Karpas-422 (cell line): ENCODE measurements at regions not wholly inside any gene's neighbourhood (a gene's known extent, or its start where the extent isn't known, plus 50 kb on each side); places are given as distances from the start of the nearest gene placed in this dataset.

Experiments
- DNase-seq: peaks from one replicate; pipeline ENCODE4 v3.0.0-alpha.2; 2015
- H2AFZ ChIP-seq: fragments of 200-600 bp; sonication (generic); 2 replicates; pipeline ENCODE4 v1.6.1; 2014; ENCODE audit warnings: antibody characterized with exemption, low read length, mixed read lengths
- H3K27ac ChIP-seq: fragments of 200-600 bp; sonication (generic); 2 replicates; pipeline ENCODE4 v1.5.1; 2014; ENCODE audit warnings: mild to moderate bottlenecking, low read length, moderate library complexity
- H3K27me3 ChIP-seq: fragments of 200-600 bp; sonication (generic); 2 replicates; pipeline ENCODE4 v1.6.1; 2014; ENCODE audit warnings: low read length, mixed read lengths
- H3K36me3 ChIP-seq: fragments of 200-600 bp; sonication (generic); 2 replicates; pipeline ENCODE4 v1.6.1; 2014; ENCODE audit warnings: low read length, mixed read lengths; ENCODE audit not compliant: insufficient read depth
- H3K4me1 ChIP-seq: fragments of 200-600 bp; sonication (generic); 2 replicates; pipeline ENCODE4 v1.6.1; 2014; ENCODE audit warnings: mild to moderate bottlenecking, low read length, mixed read lengths
- H3K4me2 ChIP-seq: fragments of 200-600 bp; sonication (generic); 2 replicates; pipeline ENCODE4 v1.6.1; 2014; ENCODE audit warnings: low read length, low read depth, mild to moderate bottlenecking; ENCODE audit not compliant: poor library complexity, severe bottlenecking
- H3K4me3 ChIP-seq: fragments of 200-600 bp; sonication (generic); 2 replicates; pipeline ENCODE4 v1.5.1; 2014; ENCODE audit warnings: mild to moderate bottlenecking, antibody characterized with exemption, low read length, mixed read lengths
- H3K79me2 ChIP-seq: fragments of 200-600 bp; sonication (generic); 2 replicates; pipeline ENCODE4 v1.6.1; 2014; ENCODE audit warnings: mild to moderate bottlenecking, low read length, mixed read lengths
- H3K9ac ChIP-seq: fragments of 200-600 bp; sonication (generic); 2 replicates; pipeline ENCODE4 v1.6.0; 2014; ENCODE audit warnings: low read length
- H3K9me2 ChIP-seq: fragments of 200-600 bp; sonication (generic), shearing (Covaris generic); replicated peaks from 2 replicates; pipeline ENCODE4 v1.6.0; 2014; ENCODE audit warnings: mild to moderate bottlenecking, low read length, moderate library complexity; ENCODE audit not compliant: insufficient read depth
- H3K9me3 ChIP-seq: fragments of 300-700, 200-600 bp; sonication (generic); 2 replicates; pipeline ENCODE4 v1.6.1; 2014; ENCODE audit warnings: low read length, mixed read lengths
- H4K20me1 ChIP-seq: fragments of 200-600 bp; sonication (generic); 2 replicates; pipeline ENCODE4 v1.6.1; 2014; ENCODE audit warnings: mild to moderate bottlenecking, antibody characterized with exemption, low read length, low read depth; ENCODE audit not compliant: insufficient read depth

GRCh38 chr11:59283311-59283710 lies 70.6 kb upstream of the MPEG1 start:
- Histone ChIP-seq H3K4me3 (peak overlapping the region; percentile 45), H2AFZ (peak overlapping the region; percentile 83; the same call in 1 of the 2 replicates), H3K27ac (peak overlapping the region; percentile 94), H4K20me1 (no peaks in the 10 kb centered on the region), H3K79me2 (no peaks in the 10 kb centered on the region), H3K27me3 (no peaks in the 10 kb centered on the region), H3K9me3 (no peaks in the 10 kb centered on the region), H3K9me2 (no peaks in the 10 kb centered on the region), H3K4me1 (peaks cover 39% of the 10 kb centered on the region), H3K4me2 (peak overlapping the region; percentile 74), H3K9ac (peak overlapping the region; percentile 69), H3K36me3 (no peaks in the 10 kb centered on the region)
- DNase-seq = peak; percentile 46

- H3K9ac ChIP-seq = no peak overlapping the region
- no peaks in the 10 kb centered on the region for H3K27me3 ChIP-seq
- no peaks in the 10 kb centered on the region for H3K9me3 ChIP-seq
- no peak overlapping the region for H3K4me2 ChIP-seq
- no peaks in the 10 kb centered on the region for H3K9me2 ChIP-seq
- no peaks in the 10 kb centered on the region for H4K20me1 ChIP-seq
- H3K4me1 ChIP-seq = peaks cover 50% of the 10 kb centered on the region
- peak overlapping the region; percentile 40; the same call in 1 of the 2 replicates for H3K27ac ChIP-seq
- H3K79me2 ChIP-seq = no peaks in the 10 kb centered on the region
- peak; percentile 51 for DNase-seq
- no peak overlapping the region for H2AFZ ChIP-seq
- no peaks in the 10 kb centered on the region for H3K36me3 ChIP-seq
- no peak overlapping the region for H3K4me3 ChIP-seq
Observed at GRCh38 chr11:59281177-59281576, 68.5 kb upstream of the MPEG1 start.

- Histone ChIP-seq H3K27ac (peak overlapping the region; percentile 97), H3K9me2 (no peaks in the 10 kb centered on the region), H3K4me3 (peak overlapping the region; percentile 31; the same call in 1 of the 2 replicates), H3K9me3 (no peaks in the 10 kb centered on the region), H3K9ac (peak overlapping the region; percentile 70), H3K27me3 (no peaks in the 10 kb centered on the region), H3K4me1 (peaks cover 92% of the 10 kb centered on the region), H3K79me2 (no peaks in the 10 kb centered on the region), H2AFZ (peak overlapping the region; percentile 1; the same call in 1 of the 2 replicates), H3K4me2 (peak overlapping the region; percentile 62), H3K36me3 (no peaks in the 10 kb centered on the region), H4K20me1 (no peaks in the 10 kb centered on the region)
- peak; percentile 94 for DNase-seq
Observed at GRCh38 chr11:59273373-59273841, 60.7 kb upstream of the MPEG1 start.

- Histone ChIP-seq H3K9me2 (no peaks in the 10 kb centered on the region), H3K4me2 (peak overlapping the region; percentile 62), H3K4me1 (peaks cover 98% of the 10 kb centered on the region), H3K27me3 (no peaks in the 10 kb centered on the region), H3K9ac (peak overlapping the region; percentile 70), H3K27ac (peak overlapping the region; percentile 97), H3K4me3 (peak overlapping the region; percentile 31), H3K9me3 (no peaks in the 10 kb centered on the region), H3K79me2 (no peaks in the 10 kb centered on the region), H2AFZ (no peak overlapping the region), H4K20me1 (no peaks in the 10 kb centered on the region), H3K36me3 (no peaks in the 10 kb centered on the region)
- DNase-seq = peak; percentile 45
Observed at GRCh38 chr11:59272771-59273372, 60.1 kb upstream of the MPEG1 start.

GRCh38 chr11:59271811-59272327 lies 59.1 kb upstream of the MPEG1 start:
- peak overlapping the region; percentile 31; the same call in 1 of the 2 replicates for H3K4me3 ChIP-seq

GRCh38 chr11:59271247-59271755 lies 58.6 kb upstream of the MPEG1 start:
- peak; percentile 73 for DNase-seq
- Histone ChIP-seq H3K79me2 (no peaks in the 10 kb centered on the region), H3K4me3 (peak overlapping the region; percentile 31; the same call in 1 of the 2 replicates), H3K36me3 (no peaks in the 10 kb centered on the region), H3K27me3 (no peaks in the 10 kb centered on the region), H3K4me1 (peaks cover 100% of the 10 kb centered on the region), H3K9me2 (no peaks in the 10 kb centered on the region), H2AFZ (no peak overlapping the region), H3K27ac (peak overlapping the region; percentile 97), H3K9ac (peak overlapping the region; percentile 70), H3K4me2 (peak overlapping the region; percentile 62), H3K9me3 (no peaks in the 10 kb centered on the region), H4K20me1 (no peaks in the 10 kb centered on the region)

More at GRCh38 chr11:59271811-59272327, 59.1 kb upstream of the MPEG1 start:
- peaks cover 100% of the 10 kb centered on the region for H3K4me1 ChIP-seq
- H3K36me3 ChIP-seq = no peaks in the 10 kb centered on the region
- H4K20me1 ChIP-seq = no peaks in the 10 kb centered on the region
- H3K27ac ChIP-seq = peak overlapping the region; percentile 97
- no peak overlapping the region for H2AFZ ChIP-seq
- no peaks in the 10 kb centered on the region for H3K9me2 ChIP-seq
- DNase-seq = peak; percentile 79
- H3K4me2 ChIP-seq = peak overlapping the region; percentile 62
- no peaks in the 10 kb centered on the region for H3K27me3 ChIP-seq
- no peaks in the 10 kb centered on the region for H3K9me3 ChIP-seq
- H3K9ac ChIP-seq = peak overlapping the region; percentile 70
- H3K79me2 ChIP-seq = no peaks in the 10 kb centered on the region

- Histone ChIP-seq H3K27me3 (no peaks in the 10 kb centered on the region), H3K9me3 (no peaks in the 10 kb centered on the region), H3K9ac (peak overlapping the region; percentile 53), H3K4me1 (peaks cover 86% of the 10 kb centered on the region), H4K20me1 (no peaks in the 10 kb centered on the region), H3K4me2 (peak overlapping the region; percentile 18), H3K79me2 (no peaks in the 10 kb centered on the region), H3K4me3 (no peak overlapping the region), H3K9me2 (no peaks in the 10 kb centered on the region), H2AFZ (no peak overlapping the region), H3K36me3 (no peaks in the 10 kb centered on the region), H3K27ac (peak overlapping the region; percentile 97)
- no peak for DNase-seq
Observed at GRCh38 chr11:59267736-59268475, 55.2 kb upstream of the MPEG1 start.

GRCh38 chr11:59267196-59267595 lies 54.5 kb upstream of the MPEG1 start:
- Histone ChIP-seq H2AFZ (no peak overlapping the region), H3K9me3 (no peaks in the 10 kb centered on the region), H3K4me3 (no peak overlapping the region), H3K4me2 (peak overlapping the region; percentile 18), H3K9ac (peak overlapping the region; percentile 63), H3K4me1 (peaks cover 79% of the 10 kb centered on the region), H3K9me2 (no peaks in the 10 kb centered on the region), H4K20me1 (no peaks in the 10 kb centered on the region), H3K79me2 (no peaks in the 10 kb centered on the region), H3K27me3 (no peaks in the 10 kb centered on the region), H3K36me3 (no peaks in the 10 kb centered on the region), H3K27ac (peak overlapping the region; percentile 97)
- peak; percentile 48 for DNase-seq
